ENCODE measurements at regions not wholly inside any gene's neighbourhood (a gene's known extent, or its start where the extent isn't known, plus 50 kb on each side); places are given as distances from the start of the nearest gene placed in this dataset.

DNA sequence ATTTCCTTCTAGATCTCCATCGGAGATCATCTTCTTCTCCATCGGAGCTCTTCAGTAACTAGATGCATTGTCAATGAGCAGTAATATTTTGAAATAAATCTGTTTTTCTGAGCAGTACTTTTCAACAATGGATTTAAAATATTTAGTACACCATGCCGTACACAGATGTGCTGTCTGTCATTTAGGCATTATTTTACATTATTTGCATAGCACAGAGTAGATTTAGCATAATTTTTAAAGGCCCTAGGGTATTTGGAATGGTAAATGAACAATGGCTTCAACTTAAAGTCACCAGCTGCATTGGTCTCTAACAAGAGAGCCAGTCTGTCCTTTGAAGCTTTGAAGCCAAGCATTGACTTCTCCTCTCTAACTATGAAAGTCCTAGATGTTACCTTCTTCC is 95.4 kb upstream of the ANKFN1 start:
- Mint-ChIP-seq H3K27me3 (ENCODE audit: low read depth) (no peaks in the 10 kb centered on the region), H3K4me3 (no peak overlapping the region), H3K36me3 (ENCODE audit: insufficient read depth) (no peaks in the 10 kb centered on the region), H3K9me3 (peaks cover 3% of the 10 kb centered on the region), H3K4me1 (ENCODE audit: low read depth) (no peaks in the 10 kb centered on the region)
- DNase-seq = no peak
- ATAC-seq = no peak

DNA sequence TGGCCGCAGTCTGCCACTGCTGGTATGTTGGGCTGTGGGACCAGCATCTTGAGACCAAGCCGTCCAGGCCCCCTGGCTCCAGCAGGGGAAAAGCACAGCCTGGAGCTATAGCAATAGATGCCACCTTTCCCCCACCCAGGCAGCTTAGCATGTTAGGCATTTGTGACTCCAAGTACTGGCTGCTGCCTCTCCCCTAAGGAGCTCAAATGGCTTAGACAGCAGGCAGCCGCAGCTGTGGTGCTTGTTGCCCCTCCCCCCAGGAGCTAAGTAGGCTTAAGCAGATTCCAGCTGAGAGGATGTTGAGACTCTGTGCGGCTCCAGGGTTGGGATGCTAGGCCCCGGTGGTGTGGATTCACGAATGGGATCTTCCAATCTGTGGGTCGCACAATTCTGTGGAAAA is 88.8 kb upstream of the ANKFN1 start:
- Mint-ChIP-seq H3K9me3 (peaks cover 10% of the 10 kb centered on the region), H3K27me3 (ENCODE audit: low read depth) (peaks cover 5% of the 10 kb centered on the region), H3K36me3 (ENCODE audit: insufficient read depth) (no peaks in the 10 kb centered on the region), H3K4me3 (no peak overlapping the region), H3K4me1 (ENCODE audit: low read depth) (no peaks in the 10 kb centered on the region)
- ATAC-seq (no peak), DNase-seq (no peak)

DNA sequence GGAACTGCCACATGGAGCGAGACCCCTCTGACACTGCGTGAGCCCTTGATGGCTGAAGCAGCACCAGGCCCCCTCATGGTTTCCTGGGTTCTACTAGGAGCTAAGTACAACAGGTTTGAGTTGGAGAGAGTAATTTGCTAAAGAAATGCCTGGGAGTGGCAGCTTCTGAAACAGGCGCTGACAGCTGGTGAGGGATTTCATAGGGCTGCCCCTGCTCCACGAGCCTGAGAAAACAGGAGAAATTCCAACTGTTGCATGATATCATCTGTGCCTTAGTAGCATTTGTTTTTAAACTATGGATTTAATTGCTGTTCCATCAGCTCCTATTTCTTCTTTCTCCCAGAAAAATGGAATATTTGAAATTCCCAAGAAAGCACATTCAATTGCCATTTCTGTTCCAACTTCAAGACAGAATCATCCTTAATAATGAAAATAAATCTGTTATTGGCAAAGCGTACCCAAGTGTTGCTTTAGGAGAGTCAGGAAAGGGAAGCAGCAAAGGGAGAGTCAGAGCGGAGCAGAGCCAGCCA is 78.8 kb upstream of the ANKFN1 start:
- Mint-ChIP-seq H3K9me3 (peaks cover 10% of the 10 kb centered on the region), H3K36me3 (ENCODE audit: insufficient read depth) (no peaks in the 10 kb centered on the region), H3K4me3 (no peak overlapping the region), H3K4me1 (ENCODE audit: low read depth) (no peaks in the 10 kb centered on the region), H3K27me3 (ENCODE audit: low read depth) (peaks cover 4% of the 10 kb centered on the region)
- no peak for DNase-seq
- no peak for ATAC-seq

DNA sequence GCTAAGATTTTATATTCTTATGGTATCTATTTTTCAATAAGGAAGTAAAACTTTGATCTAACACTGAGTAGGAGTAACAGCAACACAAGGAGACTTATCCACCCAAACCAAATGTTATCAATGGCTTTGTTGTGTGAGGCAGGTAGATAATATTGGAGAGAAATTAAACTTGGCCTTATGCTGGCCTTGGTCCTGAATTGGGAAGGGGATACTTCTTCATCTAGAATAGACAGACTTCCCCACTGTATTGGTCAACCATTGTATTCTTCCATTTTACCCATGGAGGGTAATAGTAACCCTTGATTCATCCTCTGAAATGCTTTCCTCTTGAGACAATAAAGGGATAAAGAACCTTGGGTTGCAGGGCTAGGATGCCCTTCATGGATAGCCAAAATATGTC is 76.3 kb upstream of the ANKFN1 start:
- H3K27me3 Mint-ChIP-seq (ENCODE audit: low read depth) = peaks cover 6% of the 10 kb centered on the region
- no peak for DNase-seq
- H3K36me3 Mint-ChIP-seq (ENCODE audit: insufficient read depth) = no peaks in the 10 kb centered on the region
- H3K9me3 Mint-ChIP-seq = peaks cover 10% of the 10 kb centered on the region
- no peak overlapping the region for H3K4me3 Mint-ChIP-seq
- ATAC-seq = no peak
- no peaks in the 10 kb centered on the region for H3K4me1 Mint-ChIP-seq (ENCODE audit: low read depth)

DNA sequence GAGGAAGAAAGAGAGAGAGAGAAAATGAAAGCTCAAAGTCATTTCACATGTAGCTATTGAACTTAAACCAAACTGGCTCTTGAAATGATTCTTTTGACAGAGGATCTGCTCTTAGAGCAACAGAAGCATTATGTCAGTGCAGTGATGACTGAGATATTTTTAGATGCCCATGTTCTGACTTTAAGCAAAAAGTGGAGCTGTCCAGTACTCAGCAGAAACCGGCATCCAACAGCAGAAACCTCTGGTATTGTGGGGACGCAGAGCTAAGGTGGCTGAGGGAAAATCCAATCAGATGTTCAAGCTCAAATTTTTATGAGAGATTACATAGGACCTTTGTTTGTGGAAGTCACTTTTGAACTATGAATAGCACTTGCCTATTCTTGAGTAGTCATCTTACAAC is 69.8 kb upstream of the ANKFN1 start:
- no peak overlapping the region for H3K4me3 Mint-ChIP-seq
- no peaks in the 10 kb centered on the region for H3K4me1 Mint-ChIP-seq (ENCODE audit: low read depth)
- H3K36me3 Mint-ChIP-seq (ENCODE audit: insufficient read depth) = no peaks in the 10 kb centered on the region
- no peak for DNase-seq
- ATAC-seq = no peak
- H3K27me3 Mint-ChIP-seq (ENCODE audit: low read depth) = peaks cover 6% of the 10 kb centered on the region
- peaks cover under 1% of the 10 kb centered on the region for H3K9me3 Mint-ChIP-seq

DNA sequence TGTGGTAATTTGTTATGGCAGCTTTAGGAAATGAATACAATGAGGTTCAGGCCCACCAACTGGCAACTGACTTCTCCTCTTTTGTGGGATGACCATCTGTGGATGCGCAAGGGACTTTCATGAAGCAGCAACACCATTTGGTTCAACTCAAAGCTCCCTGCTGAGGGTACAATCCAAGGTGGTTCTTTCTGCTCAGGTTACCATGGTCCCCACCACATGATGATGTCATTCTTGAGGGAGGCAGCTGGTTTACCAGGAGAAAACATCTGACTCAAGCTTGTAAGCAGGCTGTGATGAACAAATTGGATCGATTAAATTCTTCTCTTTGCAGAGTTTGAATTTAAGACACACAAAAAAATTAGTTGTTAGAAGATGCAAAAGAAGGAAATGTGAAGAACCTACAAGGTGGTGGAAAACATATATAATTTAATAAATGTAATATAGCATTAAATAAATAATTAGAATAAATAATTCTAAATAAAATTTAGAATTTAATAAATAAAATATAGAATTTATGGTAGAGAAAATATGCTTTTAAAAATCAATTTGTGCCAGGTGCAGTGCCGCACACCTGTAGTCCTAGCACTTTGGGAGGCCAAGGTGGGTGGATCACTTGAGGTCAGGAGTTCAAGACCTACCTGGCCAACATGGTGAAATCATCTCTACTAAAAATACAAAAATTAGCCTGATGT is 67.6 kb upstream of the ANKFN1 start:
- ATAC-seq = no peak
- no peaks in the 10 kb centered on the region for H3K36me3 Mint-ChIP-seq (ENCODE audit: insufficient read depth)
- no peaks in the 10 kb centered on the region for H3K9me3 Mint-ChIP-seq
- DNase-seq = no peak
- H3K4me3 Mint-ChIP-seq = no peak overlapping the region
- H3K27me3 Mint-ChIP-seq (ENCODE audit: low read depth) = peaks cover 7% of the 10 kb centered on the region
- no peaks in the 10 kb centered on the region for H3K4me1 Mint-ChIP-seq (ENCODE audit: low read depth)

DNA sequence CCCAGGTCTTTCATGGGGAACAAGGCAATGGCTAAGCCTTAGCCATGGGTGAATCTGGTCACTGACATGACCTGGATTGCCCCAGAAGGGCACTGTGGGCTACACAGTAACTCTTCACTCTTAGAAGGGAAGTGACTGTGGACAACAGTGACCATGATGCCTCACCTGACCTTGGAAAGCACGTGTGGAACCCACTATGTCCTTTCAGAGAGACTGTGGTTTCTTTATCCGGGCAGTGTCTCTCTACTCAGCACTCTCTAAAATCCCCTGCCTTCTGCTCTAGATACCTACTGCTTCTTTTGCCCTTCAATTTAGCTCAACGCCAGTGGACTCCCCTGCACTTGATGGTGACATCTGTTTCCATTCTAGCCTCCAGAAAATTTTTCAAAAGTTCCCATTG is 66.1 kb upstream of the ANKFN1 start:
- ATAC-seq (no peak), DNase-seq (no peak)
- no peaks in the 10 kb centered on the region for H3K36me3 Mint-ChIP-seq (ENCODE audit: insufficient read depth)
- H3K4me1 Mint-ChIP-seq (ENCODE audit: low read depth) = no peaks in the 10 kb centered on the region
- H3K9me3 Mint-ChIP-seq = no peaks in the 10 kb centered on the region
- H3K27me3 Mint-ChIP-seq (ENCODE audit: low read depth) = peaks cover 4% of the 10 kb centered on the region
- no peak overlapping the region for H3K4me3 Mint-ChIP-seq

DNA sequence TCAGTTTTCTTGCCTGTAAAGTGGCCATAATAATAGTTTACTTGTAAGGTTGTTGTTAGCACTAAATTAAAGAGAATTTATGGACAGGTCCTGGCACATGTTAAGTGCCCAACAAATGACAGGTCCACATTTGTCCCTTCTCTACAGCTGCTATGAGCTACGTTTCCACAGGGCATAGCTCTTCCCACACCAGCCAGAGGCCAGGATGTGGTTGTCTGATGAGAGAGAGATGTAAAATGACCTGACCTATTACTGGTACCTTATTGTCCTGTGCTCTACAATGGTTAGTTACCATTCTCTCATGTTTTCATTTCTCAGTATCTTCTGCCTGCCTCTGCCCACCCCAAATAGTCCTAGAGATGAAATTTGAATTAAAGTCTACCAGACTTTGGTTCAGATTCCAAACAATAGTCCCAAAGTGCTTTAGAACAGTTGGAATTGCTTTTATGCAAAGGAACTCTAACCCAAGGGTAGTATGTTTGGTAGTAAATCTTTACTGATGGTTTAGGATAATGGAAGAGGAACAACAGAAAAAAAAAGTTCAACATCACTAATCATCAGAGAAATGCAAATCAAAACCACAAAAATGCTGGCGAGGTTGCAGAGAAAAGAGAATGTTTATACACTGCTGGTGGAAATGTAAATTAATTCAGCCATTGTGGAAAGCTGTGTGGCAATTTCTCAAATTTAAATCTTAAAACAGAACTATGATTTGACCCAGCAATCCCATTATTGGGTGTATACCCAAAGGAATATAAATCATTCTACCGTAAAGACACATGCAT is 57.1 kb upstream of the ANKFN1 start:
- no peak for ATAC-seq
- Mint-ChIP-seq H3K9me3 (no peaks in the 10 kb centered on the region), H3K36me3 (ENCODE audit: insufficient read depth) (no peaks in the 10 kb centered on the region), H3K4me3 (no peak overlapping the region), H3K27me3 (ENCODE audit: low read depth) (peaks cover 1% of the 10 kb centered on the region), H3K4me1 (ENCODE audit: low read depth) (no peaks in the 10 kb centered on the region)
- DNase-seq = no peak

DNA sequence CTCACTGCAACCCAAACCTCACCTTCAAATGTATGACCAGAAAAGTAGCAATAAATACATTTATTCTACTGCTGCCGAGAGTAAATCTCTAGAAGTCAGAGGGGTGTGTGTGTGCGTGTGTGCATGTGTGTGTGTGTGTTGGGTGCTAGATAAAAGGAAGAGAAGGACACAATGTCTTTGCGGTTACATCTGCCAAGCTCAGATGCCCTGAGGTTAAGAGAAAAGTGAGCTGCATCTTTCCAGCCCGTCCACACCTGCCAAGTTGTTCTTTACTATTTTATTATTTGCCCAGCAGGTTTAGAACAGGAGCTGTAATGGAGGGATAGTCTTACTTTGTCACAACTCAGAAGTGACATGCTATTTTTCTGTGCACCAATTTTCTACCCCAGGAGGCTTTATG is 54.5 kb upstream of the ANKFN1 start:
- no peaks in the 10 kb centered on the region for H3K9me3 Mint-ChIP-seq
- no peak overlapping the region for H3K4me3 Mint-ChIP-seq
- no peaks in the 10 kb centered on the region for H3K36me3 Mint-ChIP-seq (ENCODE audit: insufficient read depth)
- DNase-seq = no peak
- ATAC-seq = no peak
- H3K4me1 Mint-ChIP-seq (ENCODE audit: low read depth) = no peaks in the 10 kb centered on the region
- H3K27me3 Mint-ChIP-seq (ENCODE audit: low read depth) = peaks cover 3% of the 10 kb centered on the region

DNA sequence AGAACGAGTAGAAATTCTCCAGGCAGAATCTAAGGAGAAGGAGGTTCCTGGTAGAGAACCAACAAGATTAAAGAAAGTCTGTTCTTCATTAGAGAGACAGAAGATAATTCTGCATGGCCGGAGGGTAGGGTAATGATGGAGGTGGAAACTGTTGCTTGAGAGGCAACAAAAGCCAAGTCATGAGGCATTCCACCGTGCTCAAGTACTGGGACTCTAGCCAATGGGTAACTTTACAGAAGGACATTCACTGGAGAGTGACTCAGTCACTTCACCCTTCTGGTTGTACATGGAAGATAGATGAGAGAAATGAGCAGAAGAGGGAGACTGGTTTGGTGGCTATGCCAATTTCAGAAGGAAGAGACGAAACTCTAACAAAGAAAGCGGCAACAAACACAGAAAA is 53.6 kb upstream of the ANKFN1 start:
- ATAC-seq (no peak), DNase-seq (no peak)
- Mint-ChIP-seq H3K4me3 (no peak overlapping the region), H3K36me3 (ENCODE audit: insufficient read depth) (no peaks in the 10 kb centered on the region), H3K4me1 (ENCODE audit: low read depth) (no peaks in the 10 kb centered on the region), H3K9me3 (no peaks in the 10 kb centered on the region), H3K27me3 (ENCODE audit: low read depth) (peaks cover 3% of the 10 kb centered on the region)

Measured in activated T-cell treated with anti-CD3 and anti-CD28 coated beads, Interleukin-2, amount 50 U/mL, for 4 hours (primary cell).